Uterus (tissue), 3 donors: ENCODE measurements at regions not wholly inside any gene's neighbourhood (a gene's known extent, or its start where the extent isn't known, plus 50 kb on each side); places are given as distances from the start of the nearest gene placed in this dataset.

Experiments
- DNase-seq, 2 donors: peaks; one replicate each; pipeline ENCODE4 v3.0.0-alpha.2; 2019 to 2020
- H3K27ac ChIP-seq, 2 donors: fragments of 200-600 bp; sonication (generic); 1 replicate in 1 of 2; 2 replicates in 1 of 2; pipeline ENCODE4 v1.5.1; 2016 to 2018
- H3K27me3 ChIP-seq, 2 donors: fragments of 200-600 bp; sonication (generic); one replicate each; pipeline ENCODE4 v1.5.1; 2018 to 2019; ENCODE audit warnings: control low read depth in 1 of 2
- H3K36me3 ChIP-seq, 2 donors: fragments of 200-600 bp; sonication (generic); one replicate each; pipeline ENCODE4 v1.5.1; 2019; ENCODE audit warnings: control low read depth in 1 of 2
- H3K4me1 ChIP-seq, 2 donors: fragments of 200-600 bp; sonication (generic); one replicate each; pipeline ENCODE4 v1.5.1; 2018 to 2019; ENCODE audit warnings: control low read depth in 1 of 2
- H3K4me3 ChIP-seq, 2 donors: fragments of 200-600 bp; sonication (generic); 1 replicate in 1 of 2; 2 replicates in 1 of 2; pipeline ENCODE4 v1.5.1; 2018 to 2019; ENCODE audit warnings: mild to moderate bottlenecking in 1 of 2
- H3K9me3 ChIP-seq, 2 donors: fragments of 200-600 bp; sonication (generic); one replicate each; pipeline ENCODE4 v1.5.1; 2019; ENCODE audit warnings: control low read depth in 1 of 2
- POLR2A ChIP-seq, 2 donors: fragments of 450-650 bp; IDR thresholded peaks; one replicate each; pipeline ENCODE4 v1.6.1; 2016; ENCODE audit warnings: antibody characterized with exemption in 2 of 2, mild to moderate bottlenecking in 1 of 2, moderate library complexity in 1 of 2
- intact Hi-C: fragments of 100-400 bp; cut with DNase I; formaldehyde crosslinking; loops from one replicate; pipeline ENCODE4 v1.15.1; 2023; ENCODE audit warnings: low total_unique reads
- TF ChIP-seq, protein P1 (sequence below), 4 experiments: fragments of 200-600 bp in 2 of 4; fragments of 450-650 bp in 2 of 4; sonication (generic) in 2 of 4; IDR thresholded peaks; one replicate each; pipeline ENCODE4 v1.5.1; 2016 to 2019; ENCODE audit warnings: antibody characterized with exemption in 4 of 4, mild to moderate bottlenecking in 2 of 4, moderate library complexity in 1 of 4
- donor health status: DM: yes; HTN: yes; CAD: no.

DNA sequence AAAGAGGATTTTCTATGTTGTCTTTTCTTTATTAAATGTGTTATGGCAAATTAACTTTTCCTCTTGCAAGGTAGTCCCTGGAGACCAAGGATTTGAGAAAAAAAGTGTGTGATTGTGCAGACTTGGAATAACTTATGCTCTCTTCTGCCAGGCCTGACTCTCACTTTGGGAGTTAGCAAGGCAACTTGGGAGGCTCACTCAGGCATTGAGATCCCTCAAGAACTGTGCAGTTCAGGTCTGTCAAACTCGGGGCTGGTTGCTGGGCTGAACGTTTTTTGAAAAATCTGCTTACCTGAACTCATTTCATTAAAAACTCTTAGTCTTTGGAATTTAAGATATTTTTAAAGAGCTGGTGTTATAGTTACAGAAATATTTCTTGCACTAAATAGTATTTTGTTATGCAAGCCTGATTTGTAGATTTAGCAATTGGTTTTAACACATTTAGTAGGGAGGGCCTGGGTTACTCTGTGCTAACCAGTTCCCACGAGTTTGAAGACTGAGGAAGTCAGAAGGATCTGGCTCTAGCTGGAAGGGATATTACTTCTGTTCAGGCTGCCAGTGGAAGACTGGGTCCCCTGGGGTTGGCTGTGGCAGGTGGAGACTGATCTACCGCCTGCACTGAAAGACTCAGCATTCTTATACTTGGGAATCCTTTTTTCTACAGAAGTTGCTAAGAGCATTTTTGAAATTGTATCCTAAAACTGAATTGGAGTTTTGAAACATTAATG, 150.4 kb upstream of the PCSK5 start:
- no peaks in the 10 kb centered on the region for H3K9me3 ChIP-seq
- no peaks in the 10 kb centered on the region for H3K4me1 ChIP-seq
- H3K27me3 ChIP-seq: no peaks in the 10 kb centered on the region
- intact Hi-C loops: no loop called here
- H3K27ac ChIP-seq: no peak overlapping the region
- no peaks in the 10 kb centered on the region for H3K36me3 ChIP-seq
- H3K4me3 ChIP-seq: no peak overlapping the region
- TF ChIP-seq, protein P1, sequence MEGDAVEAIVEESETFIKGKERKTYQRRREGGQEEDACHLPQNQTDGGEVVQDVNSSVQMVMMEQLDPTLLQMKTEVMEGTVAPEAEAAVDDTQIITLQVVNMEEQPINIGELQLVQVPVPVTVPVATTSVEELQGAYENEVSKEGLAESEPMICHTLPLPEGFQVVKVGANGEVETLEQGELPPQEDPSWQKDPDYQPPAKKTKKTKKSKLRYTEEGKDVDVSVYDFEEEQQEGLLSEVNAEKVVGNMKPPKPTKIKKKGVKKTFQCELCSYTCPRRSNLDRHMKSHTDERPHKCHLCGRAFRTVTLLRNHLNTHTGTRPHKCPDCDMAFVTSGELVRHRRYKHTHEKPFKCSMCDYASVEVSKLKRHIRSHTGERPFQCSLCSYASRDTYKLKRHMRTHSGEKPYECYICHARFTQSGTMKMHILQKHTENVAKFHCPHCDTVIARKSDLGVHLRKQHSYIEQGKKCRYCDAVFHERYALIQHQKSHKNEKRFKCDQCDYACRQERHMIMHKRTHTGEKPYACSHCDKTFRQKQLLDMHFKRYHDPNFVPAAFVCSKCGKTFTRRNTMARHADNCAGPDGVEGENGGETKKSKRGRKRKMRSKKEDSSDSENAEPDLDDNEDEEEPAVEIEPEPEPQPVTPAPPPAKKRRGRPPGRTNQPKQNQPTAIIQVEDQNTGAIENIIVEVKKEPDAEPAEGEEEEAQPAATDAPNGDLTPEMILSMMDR (IDR thresholded peaks at IDR 0.05): no peak
- TF ChIP-seq POLR2A (IDR thresholded peaks at IDR 0.05): no peak
- DNase-seq: peak in 1 of 2 donors; percentile 21

GRCh38 chr9:75743855-75744254, 146.6 kb upstream of the PCSK5 start:
- H3K4me1 ChIP-seq: no peaks in the 10 kb centered on the region
- no peaks in the 10 kb centered on the region for H3K27me3 ChIP-seq
- DNase-seq: no peak
- no peaks in the 10 kb centered on the region for H3K36me3 ChIP-seq
- TF ChIP-seq POLR2A (IDR thresholded peaks at IDR 0.05): no peak
- TF ChIP-seq, protein P1 (IDR thresholded peaks at IDR 0.05): no peak
- no peak overlapping the region for H3K4me3 ChIP-seq
- intact Hi-C loops: no loop called here
- no peaks in the 10 kb centered on the region for H3K9me3 ChIP-seq
- H3K27ac ChIP-seq: no peak overlapping the region

- TF ChIP-seq, protein P1 (IDR thresholded peaks at IDR 0.05): no peak
- TF ChIP-seq POLR2A (IDR thresholded peaks at IDR 0.05): no peak
- intact Hi-C loops: no loop called here
Observed at GRCh38 chr9:75754080-75754479, 136.4 kb upstream of the PCSK5 start.

DNA sequence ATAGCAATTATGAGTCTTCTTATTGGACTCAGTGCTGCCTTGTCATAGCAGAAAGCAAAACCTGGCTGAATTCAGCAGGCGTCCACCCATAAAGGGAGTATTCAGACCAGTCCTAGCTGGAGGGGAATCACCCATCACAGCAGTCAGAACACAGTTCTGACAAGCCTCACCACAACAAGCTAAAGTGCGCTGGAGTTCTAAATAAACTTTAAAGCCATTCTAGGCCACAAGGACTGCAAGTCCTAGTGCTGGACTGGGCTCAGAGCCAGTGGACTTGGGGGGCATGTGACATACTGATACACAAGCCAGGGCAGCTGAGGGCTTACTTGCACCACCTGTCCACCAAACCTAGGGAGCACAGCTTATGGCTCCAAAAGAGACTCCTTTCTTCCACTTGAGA, 115.3 kb upstream of the PCSK5 start:
- Histone ChIP-seq H3K9me3 (no peaks in the 10 kb centered on the region), H3K4me3 (no peak overlapping the region), H3K36me3 (no peaks in the 10 kb centered on the region), H3K27me3 (no peaks in the 10 kb centered on the region), H3K27ac (no peak overlapping the region), H3K4me1 (no peaks in the 10 kb centered on the region)
- no peak for TF ChIP-seq POLR2A (IDR thresholded peaks at IDR 0.05)
- TF ChIP-seq, protein P1 (IDR thresholded peaks at IDR 0.05): no peak
- intact Hi-C loops: no loop called here
- no peak for DNase-seq

More at GRCh38 chr9:75754080-75754479, 136.4 kb upstream of the PCSK5 start:
- Histone ChIP-seq H3K4me3 (no peak overlapping the region), H3K4me1 (no peaks in the 10 kb centered on the region), H3K36me3 (no peaks in the 10 kb centered on the region), H3K27me3 (no peaks in the 10 kb centered on the region), H3K9me3 (no peaks in the 10 kb centered on the region), H3K27ac (no peak overlapping the region)
- no peak for DNase-seq

- no peak for TF ChIP-seq POLR2A (IDR thresholded peaks at IDR 0.05)
- TF ChIP-seq, protein P1 (IDR thresholded peaks at IDR 0.05): no peak
- Histone ChIP-seq H3K4me3 (no peak overlapping the region), H3K27ac (no peak overlapping the region), H3K27me3 (no peaks in the 10 kb centered on the region), H3K36me3 (no peaks in the 10 kb centered on the region), H3K4me1 (no peaks in the 10 kb centered on the region), H3K9me3 (no peaks in the 10 kb centered on the region)
- intact Hi-C loops: no loop called here
- no peak for DNase-seq
Observed at GRCh38 chr9:75775966-75776691, 114.3 kb upstream of the PCSK5 start.
